ENCODE measurements at regions not wholly inside any gene's neighbourhood (a gene's known extent, or its start where the extent isn't known, plus 50 kb on each side); places are given as distances from the start of the nearest gene placed in this dataset.

GRCh38 chr7:19248115-19248514 is 102.9 kb upstream of the FERD3L start:
- POLR2A ChIA-PET, result no interaction called here
- Mint-ChIP-seq H3K27ac (no peak overlapping the region), H3K36me3 (no peaks in the 10 kb centered on the region), H3K9me3 (peaks cover 6% of the 10 kb centered on the region), H3K27me3 (no peaks in the 10 kb centered on the region), H3K4me3 (no peak overlapping the region), H3K4me1 (ENCODE audit: low read depth) (no peaks in the 10 kb centered on the region)
- no peak for DNase-seq
- intact Hi-C loops (cut with micrococcal nuclease), result no loop called here
- CTCF ChIA-PET, result no interaction called here

GRCh38 chr7:19247017-19247416 is 101.8 kb upstream of the FERD3L start:
- Mint-ChIP-seq H3K4me1 (ENCODE audit: low read depth) (no peaks in the 10 kb centered on the region), H3K4me3 (no peak overlapping the region), H3K27ac (no peak overlapping the region), H3K27me3 (no peaks in the 10 kb centered on the region), H3K36me3 (no peaks in the 10 kb centered on the region), H3K9me3 (peaks cover 5% of the 10 kb centered on the region)
- ChIA-PET POLR2A (no interaction called here), CTCF (no interaction called here)
- intact Hi-C loops (cut with micrococcal nuclease), result no loop called here
- DNase-seq, result no peak

- Mint-ChIP-seq H3K9me3 (peaks cover 24% of the 10 kb centered on the region), H3K4me3 (no peak overlapping the region), H3K4me1 (ENCODE audit: low read depth) (no peaks in the 10 kb centered on the region), H3K36me3 (no peaks in the 10 kb centered on the region), H3K27me3 (no peaks in the 10 kb centered on the region), H3K27ac (no peak overlapping the region)
- POLR2A ChIA-PET, result no interaction called here
- intact Hi-C loops (cut with micrococcal nuclease), result no loop called here
- no peak for DNase-seq
- CTCF ChIA-PET, result no interaction called here
These were observed 97.0 kb upstream of the FERD3L start for GRCh38 chr7:19242246-19242645.

GRCh38 chr7:19239951-19240350 is 94.7 kb upstream of the FERD3L start:
- no peak overlapping the region for H3K27ac Mint-ChIP-seq

GRCh38 chr7:19235680-19236079 is 90.5 kb upstream of the FERD3L start:
- H3K9me3 Mint-ChIP-seq, result peaks cover 31% of the 10 kb centered on the region
- no peaks in the 10 kb centered on the region for H3K4me1 Mint-ChIP-seq (ENCODE audit: low read depth)
- intact Hi-C loops (cut with micrococcal nuclease), result no loop called here
- H3K36me3 Mint-ChIP-seq, result no peaks in the 10 kb centered on the region
- H3K4me3 Mint-ChIP-seq, result no peak overlapping the region
- ChIA-PET POLR2A (no interaction called here), CTCF (no interaction called here)
- no peak overlapping the region for H3K27ac Mint-ChIP-seq
- H3K27me3 Mint-ChIP-seq, result no peaks in the 10 kb centered on the region
- DNase-seq, result no peak

More at GRCh38 chr7:19239951-19240350, 94.7 kb upstream of the FERD3L start:
- Mint-ChIP-seq H3K4me1 (ENCODE audit: low read depth) (no peaks in the 10 kb centered on the region), H3K9me3 (peaks cover 36% of the 10 kb centered on the region), H3K27me3 (no peaks in the 10 kb centered on the region), H3K4me3 (no peak overlapping the region), H3K36me3 (no peaks in the 10 kb centered on the region)
- CTCF ChIA-PET, result no interaction called here
- intact Hi-C loops (cut with micrococcal nuclease), result no loop called here
- POLR2A ChIA-PET, result no interaction called here
- DNase-seq, result no peak

- Mint-ChIP-seq H3K4me3 (no peak overlapping the region), H3K9me3 (peaks cover 9% of the 10 kb centered on the region), H3K27me3 (no peaks in the 10 kb centered on the region), H3K27ac (no peak overlapping the region), H3K4me1 (ENCODE audit: low read depth) (no peaks in the 10 kb centered on the region), H3K36me3 (no peaks in the 10 kb centered on the region)
- CTCF ChIA-PET, result no interaction called here
- POLR2A ChIA-PET, result no interaction called here
- intact Hi-C loops (cut with micrococcal nuclease), result no loop called here
- no peak for DNase-seq
These were observed 79.7 kb upstream of the FERD3L start for GRCh38 chr7:19224951-19225350.

- no peaks in the 10 kb centered on the region for H3K27me3 Mint-ChIP-seq
- ChIA-PET POLR2A (no interaction called here), CTCF (no interaction called here)
- no peak overlapping the region for H3K4me3 Mint-ChIP-seq
- peaks cover 4% of the 10 kb centered on the region for H3K9me3 Mint-ChIP-seq
- H3K36me3 Mint-ChIP-seq, result no peaks in the 10 kb centered on the region
- no peak for DNase-seq
- H3K4me1 Mint-ChIP-seq (ENCODE audit: low read depth), result no peaks in the 10 kb centered on the region
- H3K27ac Mint-ChIP-seq, result no peak overlapping the region
- intact Hi-C loops (cut with micrococcal nuclease), result no loop called here
These were observed 70.2 kb upstream of the FERD3L start for GRCh38 chr7:19215412-19215811.

- intact Hi-C loops (cut with micrococcal nuclease), result no loop called here
- H3K4me1 Mint-ChIP-seq (ENCODE audit: low read depth), result no peaks in the 10 kb centered on the region
- H3K9me3 Mint-ChIP-seq, result peaks cover 4% of the 10 kb centered on the region
- no peak for DNase-seq
- no peak overlapping the region for H3K4me3 Mint-ChIP-seq
- POLR2A ChIA-PET, result no interaction called here
- H3K27me3 Mint-ChIP-seq, result no peaks in the 10 kb centered on the region
- no peaks in the 10 kb centered on the region for H3K36me3 Mint-ChIP-seq
- no peak overlapping the region for H3K27ac Mint-ChIP-seq
- CTCF ChIA-PET, result no interaction called here
These were observed 68.5 kb upstream of the FERD3L start for GRCh38 chr7:19213746-19214145.

- no peaks in the 10 kb centered on the region for H3K36me3 Mint-ChIP-seq
- POLR2A ChIA-PET, result no interaction called here
- H3K27ac Mint-ChIP-seq, result no peak overlapping the region
- CTCF ChIA-PET, result no interaction called here
- H3K4me3 Mint-ChIP-seq, result no peak overlapping the region
- intact Hi-C loops (cut with micrococcal nuclease), result no loop called here
- H3K27me3 Mint-ChIP-seq, result no peaks in the 10 kb centered on the region
- no peak for DNase-seq
- H3K9me3 Mint-ChIP-seq, result peaks cover 4% of the 10 kb centered on the region
- no peaks in the 10 kb centered on the region for H3K4me1 Mint-ChIP-seq (ENCODE audit: low read depth)
These were observed 65.7 kb upstream of the FERD3L start for GRCh38 chr7:19210893-19211413.

- Mint-ChIP-seq H3K4me1 (ENCODE audit: low read depth) (no peaks in the 10 kb centered on the region), H3K27me3 (no peaks in the 10 kb centered on the region), H3K4me3 (no peak overlapping the region), H3K27ac (no peak overlapping the region), H3K36me3 (no peaks in the 10 kb centered on the region), H3K9me3 (peaks cover 4% of the 10 kb centered on the region)
- ChIA-PET CTCF (no interaction called here), POLR2A (no interaction called here)
- no peak for DNase-seq
- intact Hi-C loops (cut with micrococcal nuclease), result no loop called here
These were observed 64.0 kb upstream of the FERD3L start for GRCh38 chr7:19209166-19209696.

GRCh38 chr7:19206721-19207120 is 61.5 kb upstream of the FERD3L start:
- ChIA-PET CTCF (no interaction called here), POLR2A (no interaction called here)
- H3K4me3 Mint-ChIP-seq, result no peak overlapping the region
- no peak for DNase-seq
- no peaks in the 10 kb centered on the region for H3K27me3 Mint-ChIP-seq
- intact Hi-C loops (cut with micrococcal nuclease), result no loop called here
- H3K27ac Mint-ChIP-seq, result no peak overlapping the region
- no peaks in the 10 kb centered on the region for H3K36me3 Mint-ChIP-seq
- peaks cover 3% of the 10 kb centered on the region for H3K9me3 Mint-ChIP-seq
- no peaks in the 10 kb centered on the region for H3K4me1 Mint-ChIP-seq (ENCODE audit: low read depth)

GRCh38 chr7:19203686-19204085 is 58.5 kb upstream of the FERD3L start:
- Mint-ChIP-seq H3K4me3 (no peak overlapping the region), H3K36me3 (no peaks in the 10 kb centered on the region), H3K27me3 (no peaks in the 10 kb centered on the region), H3K9me3 (peaks cover 12% of the 10 kb centered on the region), H3K4me1 (ENCODE audit: low read depth) (no peaks in the 10 kb centered on the region), H3K27ac (no peak overlapping the region)
- ChIA-PET CTCF (no interaction called here), POLR2A (no interaction called here)
- intact Hi-C loops (cut with micrococcal nuclease), result no loop called here
- DNase-seq, result no peak

GRCh38 chr7:19202599-19202998 is 57.4 kb upstream of the FERD3L start:
- Mint-ChIP-seq H3K36me3 (no peaks in the 10 kb centered on the region), H3K4me3 (no peak overlapping the region), H3K9me3 (peaks cover 12% of the 10 kb centered on the region), H3K4me1 (ENCODE audit: low read depth) (no peaks in the 10 kb centered on the region), H3K27ac (no peak overlapping the region), H3K27me3 (no peaks in the 10 kb centered on the region)
- intact Hi-C loops (cut with micrococcal nuclease), result no loop called here
- ChIA-PET CTCF (no interaction called here), POLR2A (no interaction called here)
- DNase-seq, result no peak

Measured in activated CD4-positive, alpha-beta memory T cell treated with anti-CD3 and anti-CD28 coated beads for 36 hours (primary cell).